ENCODE measurements at regions not wholly inside any gene's neighbourhood (a gene's known extent, or its start where the extent isn't known, plus 50 kb on each side); places are given as distances from the start of the nearest gene placed in this dataset.

DNA sequence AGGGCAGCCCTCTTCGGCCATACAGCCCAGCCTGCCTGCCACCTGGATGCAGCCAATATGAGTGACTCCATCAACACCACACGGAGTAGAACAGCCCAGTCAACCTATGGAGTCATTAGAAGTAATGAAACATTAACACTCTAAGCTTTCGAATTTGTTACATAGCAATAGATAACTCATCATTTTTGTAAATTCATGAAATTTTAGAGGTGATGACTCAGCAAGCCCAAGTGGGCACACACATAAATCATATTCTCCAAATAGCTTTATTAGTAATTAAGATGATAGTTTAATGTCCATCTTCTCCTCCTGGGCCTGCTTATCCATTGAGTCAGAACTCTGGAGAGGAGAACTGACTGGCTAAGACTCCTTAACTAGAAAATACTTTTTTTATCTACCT is 335.0 kb upstream of the KCNH8 start:
- no peak for DNase-seq

DNA sequence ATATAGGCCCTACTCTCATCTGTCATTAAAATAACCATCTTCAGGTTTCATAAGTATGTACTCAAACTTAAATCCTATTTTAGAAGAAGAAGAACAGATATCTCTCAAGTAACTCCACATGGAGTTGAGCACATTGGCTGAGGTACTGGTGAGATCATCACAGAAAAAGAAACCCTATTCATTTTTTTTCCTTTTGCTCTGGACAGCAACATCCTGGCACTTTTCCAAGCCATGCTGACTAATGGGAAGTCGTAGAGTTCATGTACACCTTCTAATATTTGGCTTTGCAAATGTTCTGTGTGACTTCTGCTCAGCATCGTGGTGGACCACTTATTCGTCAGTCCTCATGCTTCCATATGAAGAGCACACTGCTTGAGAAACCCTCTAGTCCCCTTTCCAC is 336.0 kb upstream of the KCNH8 start:
- no peak for DNase-seq

DNA sequence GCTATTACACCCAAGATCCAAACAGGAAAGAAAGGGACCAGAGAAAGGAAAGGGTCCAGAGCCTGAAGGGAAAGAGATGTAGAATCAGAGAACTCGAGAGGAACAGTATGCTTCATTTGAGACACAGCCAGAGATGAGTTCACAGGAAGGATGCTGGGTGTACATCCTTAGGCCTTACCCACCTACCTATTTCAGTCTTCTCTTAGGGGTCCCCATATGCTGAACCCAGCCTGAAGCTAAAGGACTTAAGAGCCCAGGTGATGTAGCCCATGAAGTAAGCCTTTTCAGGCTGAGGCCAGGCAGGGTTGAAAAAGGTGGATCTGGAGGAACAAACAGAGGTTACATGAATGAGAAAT is 338.0 kb upstream of the KCNH8 start:
- no peak for DNase-seq

DNA sequence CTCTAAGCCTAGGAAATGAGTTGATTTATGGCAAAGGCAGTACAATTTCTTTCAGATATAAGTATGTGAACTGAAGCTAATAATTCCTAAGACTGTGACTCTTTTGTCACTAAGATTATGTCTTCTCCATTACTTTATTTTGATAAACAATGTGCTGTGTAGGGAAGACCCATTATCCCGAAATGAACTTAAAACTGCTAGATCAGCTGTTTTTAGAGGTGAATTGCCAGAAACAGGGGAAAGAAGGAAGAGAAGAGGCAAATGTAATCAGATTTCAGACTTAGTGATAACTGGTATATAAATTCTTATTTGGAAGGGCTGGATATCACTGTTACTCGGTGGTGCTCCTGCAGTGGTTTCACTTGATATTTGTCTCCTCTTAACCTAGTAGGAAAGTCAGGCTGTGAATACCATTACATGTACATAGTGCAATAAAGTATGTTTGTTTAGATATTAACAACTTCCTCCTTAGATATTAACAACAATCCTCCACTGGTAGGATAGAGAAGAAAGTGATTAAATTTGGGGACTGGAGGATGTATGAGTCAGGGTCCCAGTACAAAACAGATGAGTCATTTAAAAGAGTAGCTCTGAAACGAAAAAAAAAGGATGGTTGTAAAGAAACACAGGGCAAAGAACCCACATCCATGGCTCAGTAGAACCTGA is 338.5 kb upstream of the KCNH8 start:
- no peak for DNase-seq

DNA sequence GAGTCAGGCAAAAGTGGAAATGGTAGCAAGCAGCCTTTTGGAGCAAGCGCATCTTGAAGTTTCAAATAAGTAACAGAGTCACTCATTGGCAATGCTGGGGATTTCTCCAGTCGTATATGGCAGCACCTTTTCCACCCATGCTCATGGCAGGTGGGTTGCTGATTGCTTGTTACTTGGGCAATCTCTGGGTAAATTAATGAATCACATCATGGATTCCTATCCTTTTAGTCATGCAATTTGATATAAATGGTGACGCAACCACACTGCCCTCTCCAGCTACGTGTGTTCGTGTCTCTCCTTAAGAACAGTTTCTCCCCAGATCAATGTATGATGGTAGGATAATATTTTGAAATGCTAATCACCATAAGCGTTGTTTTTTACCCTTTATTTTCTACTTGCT is 339.9 kb upstream of the KCNH8 start:
- DNase-seq = no peak

- no peak for DNase-seq
Observed at GRCh38 chr3:18807593-18807992, 340.7 kb upstream of the KCNH8 start.

DNA sequence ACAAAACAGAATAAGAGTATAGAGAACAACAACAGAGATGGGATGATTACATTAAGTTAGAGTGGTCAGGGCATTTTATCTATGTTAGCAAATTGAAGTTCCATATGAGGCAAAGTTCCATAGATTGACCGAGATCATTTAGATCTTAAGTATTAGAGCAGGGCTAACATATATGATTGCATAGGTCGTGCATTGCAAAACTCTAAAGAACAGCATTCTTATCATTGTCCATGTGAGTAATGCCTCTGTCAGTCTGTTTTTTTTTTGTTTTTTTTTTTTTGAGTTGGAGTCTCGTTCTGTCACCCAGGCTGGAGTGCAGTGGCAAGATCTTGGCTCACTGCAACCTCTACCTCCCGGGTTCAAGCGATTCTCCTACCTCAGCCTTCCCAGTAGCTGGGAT is 341.7 kb upstream of the KCNH8 start:
- no peak for DNase-seq

DNA sequence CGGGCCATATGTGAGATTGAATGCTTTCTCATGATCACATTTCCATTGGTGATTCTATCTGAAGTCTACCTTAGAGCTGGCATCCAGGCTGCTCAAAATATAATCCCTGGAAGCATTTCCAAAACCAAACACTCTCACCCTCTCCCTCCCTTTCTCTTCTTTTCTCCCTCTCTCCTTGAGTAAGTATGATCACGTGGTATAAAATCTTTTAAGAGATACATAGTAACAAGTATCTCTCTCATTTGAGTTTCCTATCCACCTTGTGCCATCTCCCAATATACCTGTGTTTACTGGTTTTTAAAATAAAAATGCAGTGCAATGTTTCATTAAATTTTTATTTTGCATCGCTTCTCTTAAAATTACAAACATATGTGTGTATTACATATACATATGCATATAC is 350.9 kb upstream of the KCNH8 start:
- no peak for DNase-seq

- DNase-seq = no peak
Observed at GRCh38 chr3:18795078-18795477, 353.2 kb upstream of the KCNH8 start.

DNA sequence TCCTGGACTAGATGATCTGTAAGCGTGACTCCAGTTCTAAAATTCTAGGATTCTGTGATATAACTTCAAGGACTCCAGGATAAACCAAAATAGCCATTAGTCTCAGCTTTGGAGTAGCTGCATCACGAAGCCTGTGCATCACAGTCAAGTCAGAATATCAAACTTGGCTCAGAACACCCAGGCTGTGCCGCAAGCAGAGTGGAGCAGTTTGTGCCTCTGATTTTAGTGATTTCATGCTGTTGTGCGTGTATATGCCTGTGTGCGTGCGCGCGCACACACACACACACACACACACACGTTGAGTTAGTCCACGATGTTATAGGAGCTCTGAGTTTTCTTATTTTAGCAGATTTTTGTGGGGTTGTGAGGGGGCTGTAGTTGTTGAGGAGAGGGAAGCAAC is 356.6 kb upstream of the KCNH8 start:
- DNase-seq = no peak

- DNase-seq = no peak
Observed at GRCh38 chr3:18791182-18791581, 357.1 kb upstream of the KCNH8 start.

DNA sequence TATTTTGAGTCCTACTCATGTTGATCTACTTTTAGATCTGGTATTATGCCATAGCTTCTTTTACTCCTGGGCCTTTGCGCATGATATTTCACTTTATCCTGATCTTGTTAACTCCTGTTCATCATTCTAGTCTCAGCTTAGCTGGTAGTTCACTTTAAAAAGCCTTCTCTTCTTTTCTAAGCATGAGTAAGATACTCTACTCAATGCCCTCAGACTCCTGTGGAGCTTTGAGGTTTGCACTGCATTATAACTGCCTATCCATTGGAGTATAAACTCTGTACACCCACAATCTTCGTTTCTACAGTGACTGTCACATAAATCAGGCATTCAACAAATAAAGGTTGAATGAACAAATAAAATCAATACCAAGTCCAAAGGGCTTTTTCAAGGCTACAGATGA is 357.9 kb upstream of the KCNH8 start:
- DNase-seq = no peak

- no peak for DNase-seq
Observed at GRCh38 chr3:18789734-18790133, 358.6 kb upstream of the KCNH8 start.

DNA sequence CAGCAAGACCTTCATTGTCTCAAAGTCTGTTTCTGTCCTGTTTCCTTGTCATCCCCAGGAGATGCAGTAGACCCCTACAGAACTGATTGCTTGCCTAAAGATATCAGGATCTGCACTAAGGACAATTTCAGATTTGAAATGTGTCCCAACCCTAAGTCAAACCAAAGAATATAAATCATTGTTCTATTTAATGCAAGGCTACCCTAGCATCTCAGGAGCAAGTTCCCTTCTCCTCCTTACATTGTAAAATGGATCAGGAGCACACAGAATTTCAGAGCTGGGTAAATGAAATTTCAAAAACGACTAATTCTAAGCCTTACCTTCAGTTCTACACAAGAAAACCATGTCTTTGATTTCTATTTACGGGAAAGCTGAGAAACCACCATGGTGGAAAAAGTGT is 360.9 kb upstream of the KCNH8 start:
- DNase-seq = no peak

GRCh38 chr3:18786650-18787323 is 361.5 kb upstream of the KCNH8 start:
- DNase-seq = no peak

DNA sequence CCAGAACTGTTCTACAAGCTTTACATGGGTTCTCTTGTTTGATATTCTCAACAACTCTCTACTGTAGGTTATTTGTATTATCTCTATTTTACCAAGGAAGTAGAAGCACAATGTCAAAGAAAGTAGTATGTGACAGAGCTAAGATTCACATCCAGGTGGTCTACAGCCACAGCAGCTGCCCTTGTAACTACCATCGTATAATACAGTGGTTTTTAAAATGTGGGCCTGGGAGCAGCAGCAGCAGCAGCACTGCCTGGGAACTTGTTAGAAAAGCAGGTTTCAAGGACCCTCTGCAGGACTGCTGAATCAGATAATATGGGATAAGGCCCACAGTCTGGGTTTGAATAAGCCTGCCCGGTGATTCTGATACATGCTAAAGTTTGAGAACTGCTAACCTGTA is 357.1 kb upstream of the SATB1 start:
- DNase-seq = no peak

DNA sequence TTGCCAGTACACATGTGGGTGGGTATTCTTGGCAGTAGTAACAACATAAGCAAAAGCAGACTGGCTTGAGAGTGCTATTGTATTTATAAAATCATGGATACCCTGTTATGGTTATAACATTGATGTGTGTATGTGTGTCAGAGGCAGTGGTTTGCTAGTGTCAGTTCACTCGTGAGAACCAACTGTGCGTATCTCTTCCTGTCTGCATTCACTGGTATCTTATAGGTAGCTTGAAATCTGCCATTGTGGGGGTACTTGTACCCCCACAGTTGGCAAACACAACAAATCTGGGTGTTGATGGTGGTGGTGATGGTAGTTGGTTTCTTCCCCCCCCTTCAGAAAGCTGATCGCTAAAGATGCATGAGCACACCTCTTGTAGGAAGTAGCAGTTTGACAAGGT is 355.8 kb upstream of the SATB1 start:
- no peak for DNase-seq

- no peak for DNase-seq
Observed at GRCh38 chr3:18779704-18780103, 354.6 kb upstream of the SATB1 start.

GRCh38 chr3:18778598-18778997 is 353.5 kb upstream of the SATB1 start:
- no peak for DNase-seq

- no peak for DNase-seq
Observed at GRCh38 chr3:18778094-18778493, 353.0 kb upstream of the SATB1 start.

GRCh38 chr3:18775501-18775900 is 350.4 kb upstream of the SATB1 start:
- DNase-seq = no peak

DNA sequence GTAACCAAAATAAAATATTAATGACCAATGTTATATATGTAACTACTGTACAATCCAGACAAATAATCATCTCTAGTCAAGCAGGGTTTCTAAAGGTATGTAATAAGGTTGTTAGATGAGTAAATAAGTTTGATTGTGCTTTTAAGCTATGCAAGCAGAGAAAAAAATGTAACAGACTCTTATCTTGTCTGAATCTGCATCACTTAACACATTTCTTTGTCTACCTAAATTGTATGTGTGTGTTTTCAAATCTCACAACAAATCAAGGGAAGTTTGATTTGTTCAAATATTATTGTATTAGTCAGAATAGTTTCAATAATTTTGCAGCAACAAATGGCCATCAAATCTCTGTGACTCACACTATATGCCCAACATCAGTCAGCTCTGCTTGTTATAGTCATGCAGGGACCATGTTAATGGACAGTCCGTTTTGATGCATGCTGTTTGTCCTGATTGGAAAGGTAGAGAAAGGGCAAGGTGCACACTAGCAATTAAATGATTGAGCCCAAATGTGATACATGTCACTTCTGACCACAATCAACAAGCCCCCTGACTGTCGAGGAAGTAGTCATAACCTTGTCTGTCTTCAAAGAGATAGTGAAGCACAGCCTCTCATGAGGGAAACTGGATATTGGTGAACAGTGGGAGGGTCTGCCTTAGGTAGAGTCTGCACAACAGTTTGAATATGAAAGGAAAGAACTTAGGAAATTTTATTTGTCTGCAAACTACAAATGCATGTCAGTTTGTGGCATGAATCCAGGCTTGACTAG is 349.4 kb upstream of the SATB1 start:
- DNase-seq = no peak

GRCh38 chr3:18772699-18773305 is 347.7 kb upstream of the SATB1 start:
- no peak for DNase-seq

GRCh38 chr3:18771931-18772330 is 346.8 kb upstream of the SATB1 start:
- no peak for DNase-seq

All from activated CD4-positive, alpha-beta T cell treated with anti-CD3 and anti-CD28 coated beads for 1 hour (primary cell).